DND-41 (cell line): ENCODE measurements at regions not wholly inside any gene's neighbourhood (a gene's known extent, or its start where the extent isn't known, plus 50 kb on each side); places are given as distances from the start of the nearest gene placed in this dataset.

Experiments
- ATAC-seq: fragments of 200-7000 bp; cut with Tn5 transposase; 3 replicates; pipeline ENCODE4 v1.9.1; 2021; ENCODE audit warnings: low read depth; ENCODE audit not compliant: insufficient read depth
- DNase-seq: peaks from one replicate; pipeline ENCODE4 v3.0.0-alpha.2; 2020
- H2AFZ ChIP-seq: 2 replicates; pipeline ENCODE4 v1.6.0; 2012; ENCODE audit warnings: low read depth, low read length
- H3K27ac ChIP-seq: 2 replicates; pipeline ENCODE4 v1.5.1; 2012; ENCODE audit warnings: low read length, inconsistent platforms
- H3K27me3 ChIP-seq: fragments of 200-600 bp; sonication (generic); 2 replicates; pipeline ENCODE4 v1.6.0; 2012; ENCODE audit warnings: low read length, mild to moderate bottlenecking, inconsistent platforms; ENCODE audit not compliant: insufficient read depth, poor library complexity
- H3K36me3 ChIP-seq: 2 replicates; pipeline ENCODE4 v1.5.1; 2012; ENCODE audit warnings: low read length, inconsistent platforms; ENCODE audit not compliant: insufficient read depth
- H3K4me1 ChIP-seq: 2 replicates; pipeline ENCODE4 v1.5.1; 2012; ENCODE audit warnings: mild to moderate bottlenecking, low read length; ENCODE audit not compliant: insufficient read depth
- H3K4me2 ChIP-seq: 2 replicates; pipeline ENCODE4 v1.6.0; 2012; ENCODE audit warnings: mild to moderate bottlenecking, moderate library complexity, low read length, inconsistent platforms; ENCODE audit not compliant: insufficient read depth
- H3K4me3 ChIP-seq, 2 experiments: fragments of 200-600 bp in 1 of 2; shearing (Covaris generic) in 1 of 2; 2 replicates each; pipeline ENCODE4 v1.5.1; 2012 to 2016; ENCODE audit warnings: inconsistent platforms in 2 of 2, low read length in 2 of 2, mild to moderate bottlenecking in 2 of 2, low read depth in 1 of 2, moderate library complexity in 1 of 2
- H3K79me2 ChIP-seq: 2 replicates; pipeline ENCODE4 v1.6.0; 2012; ENCODE audit warnings: low read length, inconsistent platforms; ENCODE audit not compliant: insufficient read depth
- H3K9ac ChIP-seq: 2 replicates; pipeline ENCODE4 v1.6.0; 2012; ENCODE audit warnings: low read depth, mild to moderate bottlenecking, inconsistent platforms, low read length, moderate library complexity
- H3K9me3 ChIP-seq: 2 replicates; pipeline ENCODE4 v1.5.1; 2012; ENCODE audit warnings: low read length, moderate library complexity, mild to moderate bottlenecking, inconsistent platforms; ENCODE audit not compliant: insufficient read depth, severe bottlenecking
- H4K20me1 ChIP-seq: 2 replicates; pipeline ENCODE4 v1.6.0; 2012; ENCODE audit warnings: low read length; ENCODE audit not compliant: insufficient read depth
- EZH2 ChIP-seq: IDR thresholded peaks from 3 replicates; pipeline ENCODE4 v1.6.1; 2012; ENCODE audit warnings: borderline replicate concordance, low read depth, mild to moderate bottlenecking, moderate library complexity, low read length, inconsistent platforms; ENCODE audit not compliant: severe bottlenecking
- TF ChIP-seq, protein P1 (sequence below): IDR thresholded peaks from 2 replicates; pipeline ENCODE4 v1.5.1; 2012; ENCODE audit warnings: borderline replicate concordance, low read length, moderate library complexity, mild to moderate bottlenecking; ENCODE audit not compliant: poor library complexity, severe bottlenecking; ENCODE audit errors: extremely low read depth

DNA sequence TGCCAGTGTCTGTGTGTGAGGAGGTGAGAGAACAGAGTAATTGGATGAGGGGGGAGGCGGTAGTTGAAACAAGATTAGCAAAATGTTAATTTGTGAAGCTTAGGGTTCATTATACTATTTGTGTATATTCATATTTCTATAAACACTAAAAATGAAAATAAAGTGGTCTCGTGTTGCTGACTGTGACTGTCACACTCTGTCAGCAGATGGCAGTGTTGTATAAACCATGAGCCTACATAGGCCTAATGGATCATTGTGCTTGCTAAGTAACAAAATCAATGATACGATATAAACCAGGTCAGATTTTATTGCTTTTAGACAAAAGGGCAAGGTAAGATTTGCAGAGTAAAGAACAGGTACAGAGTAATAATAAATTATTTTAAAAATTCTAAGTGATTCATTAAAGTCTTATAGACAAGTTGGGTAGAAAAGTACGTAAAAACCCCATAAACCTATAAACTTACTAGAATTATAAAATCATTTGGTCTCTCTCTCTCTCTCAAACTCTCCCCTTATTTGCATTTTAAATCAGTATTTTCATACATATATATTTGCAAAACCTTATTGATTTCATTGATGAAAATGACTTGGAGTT is 182.7 kb downstream of the RPIA start:
- H3K4me1 ChIP-seq, result 0 out of 2 replicates have a peak, but pooled peaks cover 2% of the 10 kb centered on the region
- no peak overlapping the region for H3K4me3 ChIP-seq
- ATAC-seq, result peak; percentile 94
- no peak overlapping the region for H3K9ac ChIP-seq
- peak overlapping the region; percentile 56 for H2AFZ ChIP-seq
- DNase-seq, result peak; percentile 55
- no peak for TF ChIP-seq EZH2
- TF ChIP-seq, protein P1, sequence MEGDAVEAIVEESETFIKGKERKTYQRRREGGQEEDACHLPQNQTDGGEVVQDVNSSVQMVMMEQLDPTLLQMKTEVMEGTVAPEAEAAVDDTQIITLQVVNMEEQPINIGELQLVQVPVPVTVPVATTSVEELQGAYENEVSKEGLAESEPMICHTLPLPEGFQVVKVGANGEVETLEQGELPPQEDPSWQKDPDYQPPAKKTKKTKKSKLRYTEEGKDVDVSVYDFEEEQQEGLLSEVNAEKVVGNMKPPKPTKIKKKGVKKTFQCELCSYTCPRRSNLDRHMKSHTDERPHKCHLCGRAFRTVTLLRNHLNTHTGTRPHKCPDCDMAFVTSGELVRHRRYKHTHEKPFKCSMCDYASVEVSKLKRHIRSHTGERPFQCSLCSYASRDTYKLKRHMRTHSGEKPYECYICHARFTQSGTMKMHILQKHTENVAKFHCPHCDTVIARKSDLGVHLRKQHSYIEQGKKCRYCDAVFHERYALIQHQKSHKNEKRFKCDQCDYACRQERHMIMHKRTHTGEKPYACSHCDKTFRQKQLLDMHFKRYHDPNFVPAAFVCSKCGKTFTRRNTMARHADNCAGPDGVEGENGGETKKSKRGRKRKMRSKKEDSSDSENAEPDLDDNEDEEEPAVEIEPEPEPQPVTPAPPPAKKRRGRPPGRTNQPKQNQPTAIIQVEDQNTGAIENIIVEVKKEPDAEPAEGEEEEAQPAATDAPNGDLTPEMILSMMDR, result peak; percentile 88
- H3K79me2 ChIP-seq, result no peaks in the 10 kb centered on the region
- H4K20me1 ChIP-seq, result no peaks in the 10 kb centered on the region
- no peaks in the 10 kb centered on the region for H3K36me3 ChIP-seq
- H3K4me2 ChIP-seq, result peak overlapping the region; percentile 50; the same call in 1 of the 2 replicates
- H3K9me3 ChIP-seq, result no peaks in the 10 kb centered on the region
- H3K27ac ChIP-seq, result no peak overlapping the region
- no peaks in the 10 kb centered on the region for H3K27me3 ChIP-seq

DNA sequence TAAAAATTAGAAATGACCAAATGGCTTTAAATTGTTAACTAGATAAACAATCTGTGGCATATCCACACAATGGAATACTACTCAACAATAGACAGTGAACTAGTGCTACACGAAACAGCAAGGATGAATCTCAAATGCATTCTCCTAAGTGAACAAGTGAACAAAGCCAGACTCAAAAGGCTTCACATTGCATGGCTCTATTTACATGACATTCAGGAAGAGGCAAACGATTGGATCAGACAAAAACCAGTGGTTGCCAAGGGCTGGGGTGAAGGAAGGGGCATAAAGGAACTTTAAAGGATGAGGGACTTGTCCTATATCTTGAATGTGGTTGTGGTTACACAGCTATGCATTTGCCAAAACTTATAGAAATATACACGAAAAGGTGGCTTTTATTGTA is 184.3 kb downstream of the RPIA start:
- Histone ChIP-seq H4K20me1 (no peaks in the 10 kb centered on the region), H2AFZ (no peak overlapping the region), H3K4me3 (no peak overlapping the region), H3K9ac (no peak overlapping the region), H3K36me3 (no peaks in the 10 kb centered on the region), H3K27me3 (no peaks in the 10 kb centered on the region), H3K9me3 (no peaks in the 10 kb centered on the region), H3K79me2 (no peaks in the 10 kb centered on the region), H3K4me2 (no peak overlapping the region), H3K4me1 (0 out of 2 replicates have a peak, but pooled peaks cover 2% of the 10 kb centered on the region), H3K27ac (no peak overlapping the region)
- ATAC-seq, result no peak
- no peak for DNase-seq
- no peak for TF ChIP-seq EZH2
- TF ChIP-seq, protein P1, result no peak

DNA sequence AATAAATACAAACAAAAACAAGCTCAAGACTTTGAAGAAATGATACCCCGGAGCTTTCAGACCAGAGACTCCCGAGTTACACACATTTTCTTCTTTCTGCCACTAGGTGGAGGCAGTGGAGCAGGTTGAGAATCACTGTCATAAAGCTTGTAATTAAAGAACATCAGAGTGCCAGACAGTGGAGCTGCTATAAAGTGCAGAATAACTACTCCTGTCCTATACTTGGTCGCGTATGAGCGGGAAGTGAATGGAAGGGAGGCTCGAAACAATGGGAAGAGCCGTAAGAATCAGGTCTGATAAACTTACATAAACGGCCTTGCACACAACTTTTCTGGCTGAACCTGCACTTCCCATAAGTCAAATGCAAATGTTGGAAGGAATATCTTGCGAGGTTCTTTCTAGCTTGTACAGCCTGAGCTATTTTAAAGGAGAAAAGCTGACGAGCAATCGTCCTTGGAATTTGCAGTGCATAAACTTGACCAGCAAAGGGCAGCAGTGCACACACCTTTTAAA is 189.0 kb downstream of the RPIA start:
- Histone ChIP-seq H3K4me1 (no peaks in the 10 kb centered on the region), H3K4me3 (no peak overlapping the region), H3K9ac (no peak overlapping the region), H3K27ac (no peak overlapping the region), H2AFZ (no peak overlapping the region), H3K36me3 (no peaks in the 10 kb centered on the region), H3K4me2 (no peak overlapping the region), H3K79me2 (no peaks in the 10 kb centered on the region), H3K27me3 (peaks cover 2% of the 10 kb centered on the region), H3K9me3 (no peaks in the 10 kb centered on the region), H4K20me1 (no peaks in the 10 kb centered on the region)
- DNase-seq (peak; percentile 47), ATAC-seq (peak; percentile 87)
- no peak for TF ChIP-seq EZH2
- TF ChIP-seq, protein P1, result peak; percentile 85

DNA sequence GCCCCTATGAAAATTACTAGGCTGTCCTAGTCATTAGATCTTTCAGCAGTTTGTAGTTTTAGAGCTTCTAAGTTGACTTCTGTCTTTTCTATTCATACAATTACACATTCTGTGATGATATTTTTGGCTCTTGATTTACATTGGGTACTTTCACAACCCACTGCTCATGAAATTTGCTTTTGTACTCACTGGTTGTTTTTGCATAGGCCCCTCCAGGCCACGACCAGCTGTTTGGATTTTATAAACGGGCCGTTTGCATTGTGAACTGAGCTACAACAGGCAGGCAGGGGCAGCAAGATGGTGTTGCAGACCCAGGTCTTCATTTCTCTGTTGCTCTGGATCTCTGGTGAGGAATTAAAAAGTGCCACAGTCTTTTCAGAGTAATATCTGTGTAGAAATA is 193.8 kb downstream of the RPIA start:
- no peaks in the 10 kb centered on the region for H3K4me1 ChIP-seq
- no peaks in the 10 kb centered on the region for H4K20me1 ChIP-seq
- peaks cover 2% of the 10 kb centered on the region for H3K27me3 ChIP-seq
- no peak for TF ChIP-seq EZH2
- TF ChIP-seq, protein P1, result no peak
- H3K4me2 ChIP-seq, result no peak overlapping the region
- H2AFZ ChIP-seq, result no peak overlapping the region
- DNase-seq (no peak), ATAC-seq (no peak)
- no peak overlapping the region for H3K4me3 ChIP-seq
- no peaks in the 10 kb centered on the region for H3K36me3 ChIP-seq
- H3K9me3 ChIP-seq, result no peaks in the 10 kb centered on the region
- no peak overlapping the region for H3K9ac ChIP-seq
- no peaks in the 10 kb centered on the region for H3K79me2 ChIP-seq
- no peak overlapping the region for H3K27ac ChIP-seq
